Smooth muscle cell (in vitro differentiated cells): ENCODE measurements at regions not wholly inside any gene's neighbourhood (a gene's known extent, or its start where the extent isn't known, plus 50 kb on each side); places are given as distances from the start of the nearest gene placed in this dataset.

ENCODE experiments used
- DNase-seq: peaks from one replicate; lab custom pipeline; 2025; ENCODE audit not compliant: unreplicated experiment; lab: John Stamatoyannopoulos, UW
- H2AFZ ChIP-seq: fragments of 200-600 bp; sonication (generic); 2 replicates; pipeline ENCODE4 v1.6.0; 2016; ENCODE audit warnings: antibody characterized with exemption, low read depth, mild to moderate bottlenecking
- H3F3A ChIP-seq: fragments of 200-600 bp; sonication (generic); 2 replicates; pipeline ENCODE4 v1.6.0; 2017; ENCODE audit warnings: antibody characterized with exemption, low read depth
- H3K27ac ChIP-seq: fragments of 200-600 bp; sonication (generic); 2 replicates; pipeline ENCODE4 v1.5.1; 2016; ENCODE audit warnings: low read depth, mild to moderate bottlenecking
- H3K27me3 ChIP-seq: fragments of 200-600 bp; sonication (generic); 2 replicates; pipeline ENCODE4 v1.6.1; 2016; ENCODE audit warnings: low read depth, mild to moderate bottlenecking
- H3K36me3 ChIP-seq: fragments of 200-600 bp; sonication (generic); 2 replicates; pipeline ENCODE4 v1.5.1; 2016; ENCODE audit warnings: low read depth
- H3K4me1 ChIP-seq: fragments of 200-600 bp; sonication (generic); 2 replicates; pipeline ENCODE4 v1.5.1; 2016; ENCODE audit warnings: low read depth
- H3K4me2 ChIP-seq: fragments of 200-600 bp; sonication (generic); 2 replicates; pipeline ENCODE4 v1.6.0; 2016; ENCODE audit warnings: mild to moderate bottlenecking
- H3K4me3 ChIP-seq: fragments of 200-600 bp; sonication (generic); 2 replicates; pipeline ENCODE4 v1.5.1; 2016; ENCODE audit warnings: mild to moderate bottlenecking
- H3K79me2 ChIP-seq: fragments of 200-600 bp; sonication (generic); 2 replicates; pipeline ENCODE4 v1.6.0; 2016; ENCODE audit warnings: low read depth, mild to moderate bottlenecking
- H3K9ac ChIP-seq: fragments of 200-600 bp; sonication (generic); 2 replicates; pipeline ENCODE4 v1.6.0; 2016; ENCODE audit warnings: low read depth
- H3K9me3 ChIP-seq: fragments of 200-600 bp; sonication (generic); replicated peaks from 2 replicates; pipeline ENCODE4 v1.5.1; 2016; ENCODE audit warnings: low read depth
- H4K20me1 ChIP-seq: fragments of 200-600 bp; sonication (generic); 2 replicates; pipeline ENCODE4 v1.6.0; 2016; ENCODE audit warnings: low read depth
- WGBS: methylation state at CpG from one replicate; pipeline ENCODE4 v1.1.7; 2016; ENCODE audit warnings: low lambda C conversion rate; 5-methylcytosine and 5-hydroxymethylcytosine counted together
- TF ChIP-seq, protein P1 (sequence below): fragments of 200-600 bp; sonication (generic); IDR thresholded peaks from 2 replicates; pipeline ENCODE4 v1.5.1; 2017; ENCODE audit warnings: borderline replicate concordance, mild to moderate bottlenecking, antibody characterized with exemption; ENCODE audit not compliant: insufficient read depth, poor library complexity, severe bottlenecking

DNA sequence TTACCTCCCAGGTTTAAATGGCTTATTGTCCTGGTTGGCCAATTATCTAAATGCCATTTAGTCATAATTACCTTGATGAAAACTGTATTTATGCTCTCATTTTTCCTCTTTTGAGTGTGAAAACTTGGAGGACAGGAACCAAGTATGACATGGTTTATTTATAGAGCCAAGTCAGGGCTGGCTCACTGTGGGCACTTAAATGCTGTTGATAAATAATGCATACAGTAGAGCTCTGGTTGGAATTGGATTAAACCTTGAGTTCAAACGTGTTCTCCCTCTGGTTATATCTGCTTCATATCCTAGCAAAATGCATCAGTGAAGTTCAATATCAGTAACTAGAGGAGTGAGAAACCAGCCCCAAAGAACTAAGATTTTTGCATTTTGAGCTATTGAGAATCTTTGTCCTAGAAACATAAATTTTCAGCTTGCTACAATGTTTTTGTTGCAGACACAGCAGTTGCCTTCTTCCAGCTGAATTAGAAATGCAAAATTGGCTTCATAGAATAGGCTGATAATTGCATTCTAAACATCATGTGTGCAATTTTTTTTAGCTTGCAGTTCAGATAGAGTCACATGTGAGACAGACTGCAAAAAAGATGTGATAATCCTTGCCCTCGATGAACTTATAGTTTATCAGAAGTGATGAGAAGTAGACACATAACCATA, 255.8 kb downstream of the BTBD3 start:
- Histone ChIP-seq H3K27ac (peak overlapping the region; percentile 45), H4K20me1 (no peaks in the 10 kb centered on the region), H3K4me1 (peaks cover 10% of the 10 kb centered on the region), H3F3A (peaks cover 11% of the 10 kb centered on the region), H3K9me3 (peaks cover 2% of the 10 kb centered on the region), H3K4me2 (peak overlapping the region; percentile 48), H2AFZ (peak overlapping the region; percentile 16), H3K27me3 (no peaks in the 10 kb centered on the region), H3K4me3 (no peak overlapping the region), H3K79me2 (no peaks in the 10 kb centered on the region), H3K9ac (no peak overlapping the region), H3K36me3 (peaks cover 1% of the 10 kb centered on the region)
- 32% methylated on average over 2 of the region's 2 CpGs for WGBS
- TF ChIP-seq, protein P1, sequence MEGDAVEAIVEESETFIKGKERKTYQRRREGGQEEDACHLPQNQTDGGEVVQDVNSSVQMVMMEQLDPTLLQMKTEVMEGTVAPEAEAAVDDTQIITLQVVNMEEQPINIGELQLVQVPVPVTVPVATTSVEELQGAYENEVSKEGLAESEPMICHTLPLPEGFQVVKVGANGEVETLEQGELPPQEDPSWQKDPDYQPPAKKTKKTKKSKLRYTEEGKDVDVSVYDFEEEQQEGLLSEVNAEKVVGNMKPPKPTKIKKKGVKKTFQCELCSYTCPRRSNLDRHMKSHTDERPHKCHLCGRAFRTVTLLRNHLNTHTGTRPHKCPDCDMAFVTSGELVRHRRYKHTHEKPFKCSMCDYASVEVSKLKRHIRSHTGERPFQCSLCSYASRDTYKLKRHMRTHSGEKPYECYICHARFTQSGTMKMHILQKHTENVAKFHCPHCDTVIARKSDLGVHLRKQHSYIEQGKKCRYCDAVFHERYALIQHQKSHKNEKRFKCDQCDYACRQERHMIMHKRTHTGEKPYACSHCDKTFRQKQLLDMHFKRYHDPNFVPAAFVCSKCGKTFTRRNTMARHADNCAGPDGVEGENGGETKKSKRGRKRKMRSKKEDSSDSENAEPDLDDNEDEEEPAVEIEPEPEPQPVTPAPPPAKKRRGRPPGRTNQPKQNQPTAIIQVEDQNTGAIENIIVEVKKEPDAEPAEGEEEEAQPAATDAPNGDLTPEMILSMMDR: no peak
- no peak for DNase-seq

DNA sequence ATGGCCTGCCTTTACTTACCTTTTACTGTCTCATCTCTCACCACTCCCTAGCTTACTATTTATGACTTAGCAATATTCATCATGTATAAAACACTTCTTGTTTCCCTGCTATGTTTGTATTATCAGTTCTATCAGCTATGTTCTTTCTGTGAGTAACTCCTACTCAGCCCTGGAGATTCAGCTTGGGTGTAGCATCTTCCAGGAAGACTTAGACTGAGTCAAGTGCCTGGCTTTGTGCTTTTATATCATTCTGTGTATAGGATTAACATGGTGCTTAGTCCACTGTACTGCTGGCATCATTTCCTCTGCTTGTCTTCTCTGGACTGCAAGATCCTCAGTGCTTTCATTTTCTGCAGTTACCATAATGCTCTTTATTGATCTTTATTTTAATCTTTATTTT, 257.8 kb downstream of the BTBD3 start:
- no peaks in the 10 kb centered on the region for H3K79me2 ChIP-seq
- no peaks in the 10 kb centered on the region for H4K20me1 ChIP-seq
- no peaks in the 10 kb centered on the region for H3K27me3 ChIP-seq
- H3K4me1 ChIP-seq: peaks cover 10% of the 10 kb centered on the region
- peaks cover 7% of the 10 kb centered on the region for H3F3A ChIP-seq
- no peak overlapping the region for H3K9ac ChIP-seq
- no peaks in the 10 kb centered on the region for H3K9me3 ChIP-seq
- no peak overlapping the region for H3K4me3 ChIP-seq
- DNase-seq: no peak
- no peak overlapping the region for H2AFZ ChIP-seq
- no peak overlapping the region for H3K4me2 ChIP-seq
- H3K27ac ChIP-seq: no peak overlapping the region
- no peaks in the 10 kb centered on the region for H3K36me3 ChIP-seq
- TF ChIP-seq, protein P1: no peak

DNA sequence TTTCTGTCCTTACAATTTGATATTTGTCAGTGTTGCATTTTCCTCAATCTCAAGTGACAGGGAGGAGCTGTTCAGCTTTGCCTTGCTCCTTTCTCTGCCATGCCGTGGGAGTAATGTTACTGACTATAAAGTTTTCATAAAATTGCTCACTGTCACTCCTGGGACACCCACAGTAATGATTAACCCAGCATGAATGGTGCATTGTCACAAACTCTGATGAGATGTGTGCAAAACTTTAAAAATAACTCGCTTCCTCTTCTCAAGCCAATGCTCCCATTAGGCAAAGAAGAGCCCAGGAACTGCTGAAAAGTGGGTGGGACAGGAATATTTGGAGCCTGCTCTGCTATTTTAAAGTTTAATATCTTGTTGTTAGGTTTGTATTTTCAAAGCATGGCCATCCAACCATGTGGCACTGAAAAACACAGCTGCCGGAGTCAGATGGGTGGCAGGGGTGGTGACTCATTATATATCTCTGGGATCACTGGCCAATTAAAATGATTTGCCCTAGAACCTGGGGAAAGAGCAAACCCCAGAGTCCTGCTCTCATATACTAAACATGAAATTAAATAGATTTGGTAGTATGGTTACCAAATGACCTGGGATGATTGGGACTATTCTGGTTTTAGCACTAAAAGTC, 260.1 kb downstream of the BTBD3 start:
- no peak for DNase-seq
- Histone ChIP-seq H3K9me3 (no peaks in the 10 kb centered on the region), H3K4me1 (peaks cover 6% of the 10 kb centered on the region), H3K27me3 (no peaks in the 10 kb centered on the region), H3K27ac (no peak overlapping the region), H3K9ac (no peak overlapping the region), H3K4me2 (peak overlapping the region; percentile 32), H3F3A (no peaks in the 10 kb centered on the region), H2AFZ (peak overlapping the region; percentile 18), H3K36me3 (no peaks in the 10 kb centered on the region), H3K4me3 (no peak overlapping the region), H3K79me2 (no peaks in the 10 kb centered on the region), H4K20me1 (no peaks in the 10 kb centered on the region)
- TF ChIP-seq, protein P1: no peak
- 45% methylated on average over 3 of the region's 3 CpGs for WGBS

DNA sequence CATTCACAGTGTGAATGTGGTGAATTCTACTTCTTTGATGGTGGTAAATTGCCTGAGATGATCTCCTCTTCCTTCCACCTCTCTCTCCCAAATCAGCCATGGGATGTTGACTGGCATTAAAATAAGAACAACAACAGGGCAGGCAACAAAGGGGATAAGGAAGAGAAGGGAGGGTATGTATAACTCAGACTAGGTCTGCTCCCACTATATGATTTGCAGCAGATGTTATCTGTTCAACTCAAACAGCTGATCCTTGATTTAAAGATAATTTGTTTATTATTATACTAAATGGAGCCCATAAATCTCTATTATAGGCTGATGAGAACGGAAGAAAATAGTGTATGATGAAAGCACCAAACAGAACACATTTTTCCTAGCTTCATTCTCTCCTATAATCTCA, 262.0 kb downstream of the BTBD3 start:
- WGBS: 43% methylated on average over 1 of the region's 1 CpG
- Histone ChIP-seq H3K27me3 (no peaks in the 10 kb centered on the region), H3K4me3 (no peak overlapping the region), H3K4me1 (no peaks in the 10 kb centered on the region), H3K36me3 (no peaks in the 10 kb centered on the region), H3K9me3 (no peaks in the 10 kb centered on the region), H2AFZ (peak overlapping the region; percentile 29), H3K4me2 (no peak overlapping the region), H3K9ac (no peak overlapping the region), H3K79me2 (no peaks in the 10 kb centered on the region), H3K27ac (no peak overlapping the region), H3F3A (no peaks in the 10 kb centered on the region), H4K20me1 (no peaks in the 10 kb centered on the region)
- TF ChIP-seq, protein P1: no peak
- DNase-seq: no peak
